ENCODE measurements at regions not wholly inside any gene's neighbourhood (a gene's known extent, or its start where the extent isn't known, plus 50 kb on each side); places are given as distances from the start of the nearest gene placed in this dataset.

GRCh38 chr18:73279498-73279897 lies 411.7 kb upstream of the NETO1 start:
- no peaks in the 10 kb centered on the region for H3K36me3 ChIP-seq (ENCODE audit: insufficient read depth)
- H3K79me2 ChIP-seq (replicated peaks; ENCODE audit: insufficient read depth): no peaks in the 10 kb centered on the region
- no peaks in the 10 kb centered on the region for H3F3A ChIP-seq (replicated peaks; ENCODE audit: low read depth)
- TF ChIP-seq REST (IDR thresholded peaks at IDR 0.05; ENCODE audit: unreplicated experiment) (no peak), ZNF331 (CRISPR knock-in tag; IDR thresholded peaks at IDR 0.05; ENCODE audit: low read depth) (no peak), JUNB (IDR thresholded peaks at IDR 0.05; ENCODE audit: unreplicated experiment) (no peak), POLR2AphosphoS5 (IDR thresholded peaks at IDR 0.05; ENCODE audit: low read depth) (no peak), ZNF114 (CRISPR knock-in tag; IDR thresholded peaks at IDR 0.05) (no peak), NANOG (IDR thresholded peaks at IDR 0.05; ENCODE audit: borderline replicate concordance) (no peak), ZNF462 (CRISPR knock-in tag; IDR thresholded peaks at IDR 0.05) (no peak), STAT1 (IDR thresholded peaks at IDR 0.05; ENCODE audit: unreplicated experiment) (no peak), EZH2 (IDR thresholded peaks at IDR 0.05; ENCODE audit: low read depth, unreplicated experiment) (no peak), ETS1 (IDR thresholded peaks at IDR 0.05) (no peak), CREB1 (CRISPR knock-in tag; IDR thresholded peaks at IDR 0.05; ENCODE audit: low read depth) (no peak), EZH2phosphoT487 (IDR thresholded peaks at IDR 0.05; ENCODE audit: unreplicated experiment) (no peak)
- TF ChIP-seq, protein P1, sequence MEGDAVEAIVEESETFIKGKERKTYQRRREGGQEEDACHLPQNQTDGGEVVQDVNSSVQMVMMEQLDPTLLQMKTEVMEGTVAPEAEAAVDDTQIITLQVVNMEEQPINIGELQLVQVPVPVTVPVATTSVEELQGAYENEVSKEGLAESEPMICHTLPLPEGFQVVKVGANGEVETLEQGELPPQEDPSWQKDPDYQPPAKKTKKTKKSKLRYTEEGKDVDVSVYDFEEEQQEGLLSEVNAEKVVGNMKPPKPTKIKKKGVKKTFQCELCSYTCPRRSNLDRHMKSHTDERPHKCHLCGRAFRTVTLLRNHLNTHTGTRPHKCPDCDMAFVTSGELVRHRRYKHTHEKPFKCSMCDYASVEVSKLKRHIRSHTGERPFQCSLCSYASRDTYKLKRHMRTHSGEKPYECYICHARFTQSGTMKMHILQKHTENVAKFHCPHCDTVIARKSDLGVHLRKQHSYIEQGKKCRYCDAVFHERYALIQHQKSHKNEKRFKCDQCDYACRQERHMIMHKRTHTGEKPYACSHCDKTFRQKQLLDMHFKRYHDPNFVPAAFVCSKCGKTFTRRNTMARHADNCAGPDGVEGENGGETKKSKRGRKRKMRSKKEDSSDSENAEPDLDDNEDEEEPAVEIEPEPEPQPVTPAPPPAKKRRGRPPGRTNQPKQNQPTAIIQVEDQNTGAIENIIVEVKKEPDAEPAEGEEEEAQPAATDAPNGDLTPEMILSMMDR (conservative IDR thresholded peaks at IDR 0.05; ENCODE audit: low read depth in 2 of 2): no peak
- no peak overlapping the region for H3K4me2 ChIP-seq
- Mint-ChIP-seq H3K27me3 (ENCODE audit: insufficient read depth, low read depth, poor library complexity) (no peaks in the 10 kb centered on the region), H3K36me3 (ENCODE audit: low read depth) (no peaks in the 10 kb centered on the region), H3K9me3 (no peaks in the 10 kb centered on the region), H3K4me1 (no peaks in the 10 kb centered on the region; the same call in 2 of the 3 replicates), H3K27ac (no peak overlapping the region), H3K4me3 (no peak overlapping the region)
- H3K9me2 ChIP-seq (ENCODE audit: insufficient read depth): no peaks in the 10 kb centered on the region; the same call in 1 of the 2 replicates
- H2AFZ ChIP-seq: no peak overlapping the region
- no peak overlapping the region for H3K4me3 ChIP-seq
- no peaks in the 10 kb centered on the region for H3K27me3 ChIP-seq (ENCODE audit: insufficient read depth)
- H4K20me1 ChIP-seq (replicated peaks; ENCODE audit: insufficient read depth): no peaks in the 10 kb centered on the region
- DNase-seq (ENCODE audit: low spot score) (no peak), ATAC-seq (no peak)
- no peaks in the 10 kb centered on the region for H3K4me1 ChIP-seq (ENCODE audit: insufficient read depth)
- H3K27ac ChIP-seq (ENCODE audit: low read depth): no peak overlapping the region

All from GM23338 (cell line).